Keratinocyte (primary cell): ENCODE measurements at regions not wholly inside any gene's neighbourhood (a gene's known extent, or its start where the extent isn't known, plus 50 kb on each side); places are given as distances from the start of the nearest gene placed in this dataset.

Experiments used
- EZH2 ChIP-seq: IDR thresholded peaks from one replicate; pipeline ENCODE4 v1.6.1; 2012; ENCODE audit warnings: inconsistent platforms, mild to moderate bottlenecking, low read length, moderate library complexity
- TF ChIP-seq, protein P1 (sequence below), 3 experiments: IDR thresholded peaks in 1 of 3; conservative IDR thresholded peaks in 1 of 3; optimal IDR thresholded peaks in 1 of 3; 2 replicates in 2 of 3; 3 replicates in 1 of 3; pipeline versions ENCODE3 to v1.5.1; 2011; ENCODE audit warnings: low read length in 3 of 3, mild to moderate bottlenecking in 3 of 3, moderate library complexity in 2 of 3, control low read depth in 1 of 3, inconsistent platforms in 1 of 3; ENCODE audit not compliant: insufficient read depth in 2 of 3; ENCODE audit errors: extremely low read depth in 1 of 3

DNA sequence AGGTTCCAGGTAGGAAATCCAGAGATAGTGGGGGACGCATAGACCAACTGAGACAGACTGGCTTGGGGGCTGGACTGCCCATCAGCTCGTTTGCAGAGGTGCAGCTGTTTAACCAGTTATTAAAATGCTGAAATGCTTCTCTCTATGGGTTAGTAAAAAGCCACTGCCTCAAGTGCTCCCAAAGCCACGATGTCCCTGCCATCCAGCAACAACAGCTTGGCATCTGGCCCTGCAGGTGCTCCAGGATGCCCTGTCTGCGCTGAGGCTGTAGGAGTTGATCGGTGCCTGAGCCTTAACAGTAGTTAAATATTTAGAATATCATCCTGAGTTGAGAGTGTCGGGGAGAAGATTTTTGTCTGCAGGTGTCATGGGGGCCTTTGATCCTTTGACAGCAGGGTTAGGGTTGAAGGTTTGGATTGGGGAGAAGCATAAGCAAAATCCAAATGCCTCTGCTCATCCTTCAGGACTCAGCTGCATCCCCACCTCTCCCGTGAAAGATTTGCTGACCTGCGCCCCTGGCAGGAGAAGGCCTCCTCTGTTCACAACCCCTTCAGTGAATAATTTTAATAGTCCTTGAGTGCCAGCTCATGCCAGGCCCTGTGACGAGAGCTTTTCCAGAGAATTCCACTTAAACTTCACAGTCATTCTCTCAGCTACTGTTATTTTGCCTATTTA, 127.3 kb upstream of the PWP1 start:
- TF ChIP-seq, protein P1, sequence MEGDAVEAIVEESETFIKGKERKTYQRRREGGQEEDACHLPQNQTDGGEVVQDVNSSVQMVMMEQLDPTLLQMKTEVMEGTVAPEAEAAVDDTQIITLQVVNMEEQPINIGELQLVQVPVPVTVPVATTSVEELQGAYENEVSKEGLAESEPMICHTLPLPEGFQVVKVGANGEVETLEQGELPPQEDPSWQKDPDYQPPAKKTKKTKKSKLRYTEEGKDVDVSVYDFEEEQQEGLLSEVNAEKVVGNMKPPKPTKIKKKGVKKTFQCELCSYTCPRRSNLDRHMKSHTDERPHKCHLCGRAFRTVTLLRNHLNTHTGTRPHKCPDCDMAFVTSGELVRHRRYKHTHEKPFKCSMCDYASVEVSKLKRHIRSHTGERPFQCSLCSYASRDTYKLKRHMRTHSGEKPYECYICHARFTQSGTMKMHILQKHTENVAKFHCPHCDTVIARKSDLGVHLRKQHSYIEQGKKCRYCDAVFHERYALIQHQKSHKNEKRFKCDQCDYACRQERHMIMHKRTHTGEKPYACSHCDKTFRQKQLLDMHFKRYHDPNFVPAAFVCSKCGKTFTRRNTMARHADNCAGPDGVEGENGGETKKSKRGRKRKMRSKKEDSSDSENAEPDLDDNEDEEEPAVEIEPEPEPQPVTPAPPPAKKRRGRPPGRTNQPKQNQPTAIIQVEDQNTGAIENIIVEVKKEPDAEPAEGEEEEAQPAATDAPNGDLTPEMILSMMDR (optimal IDR thresholded peaks at IDR 0.05 in 1 of 3, IDR thresholded peaks at IDR 0.05 in 1 of 3, conservative IDR thresholded peaks at IDR 0.05 in 1 of 3; ENCODE audit: extremely low read depth in 1 of 3, insufficient read depth in 2 of 3, low read length in 3 of 3) = no peak
- no peak for TF ChIP-seq EZH2
